ENCODE measurements at regions not wholly inside any gene's neighbourhood (a gene's known extent, or its start where the extent isn't known, plus 50 kb on each side); places are given as distances from the start of the nearest gene placed in this dataset.

- H3K9ac ChIP-seq (ENCODE audit: low read length) = no peak overlapping the region
- no peak for TF ChIP-seq SP1 (IDR thresholded peaks at IDR 0.05; ENCODE audit: low read depth)
- TF ChIP-seq ZNF274 (IDR thresholded peaks at IDR 0.05; ENCODE audit: low read depth, low read length) = no peak
- no peak for TF ChIP-seq RAD21 (IDR thresholded peaks at IDR 0.05; ENCODE audit: low read depth)
- no peak for TF ChIP-seq FOSL1 (IDR thresholded peaks at IDR 0.05; ENCODE audit: low read depth)
- TF ChIP-seq EGR1 (IDR thresholded peaks at IDR 0.05; ENCODE audit: low read depth) = no peak
- no peak for TF ChIP-seq ELF1 (IDR thresholded peaks at IDR 0.05; ENCODE audit: borderline replicate concordance, low read depth)
- no peak for TF ChIP-seq TCF7L2 (IDR thresholded peaks at IDR 0.05; ENCODE audit: borderline replicate concordance, extremely low read depth, insufficient read depth, insufficient read length)
- no peaks in the 10 kb centered on the region for H4K20me1 ChIP-seq (ENCODE audit: insufficient read depth)
- peaks cover 0 to 13% of the 10 kb centered on the region in 2 experiments; a peak in 1 of 4 replicates for H3K9me3 ChIP-seq (ENCODE audit: control insufficient read depth in 1 of 2, insufficient read depth in 1 of 2, low read depth in 1 of 2, low read length in 2 of 2)
- DNase-seq (ENCODE audit: low read depth, low spot score) (no peak), ATAC-seq (no peak)
- H3K4me1 ChIP-seq (ENCODE audit: control insufficient read depth in 1 of 2, insufficient read depth in 2 of 2, low read length in 2 of 2) = no peaks in the 10 kb centered on the region
- no peak overlapping the region for H3K4me2 ChIP-seq (ENCODE audit: low read length)
- intact Hi-C loops (cut with micrococcal nuclease) = no loop called here
- no peak overlapping the region for H3K4me3 ChIP-seq (replicated peaks in 1 of 2; ENCODE audit: low read depth in 1 of 2, low read length in 2 of 2)
- CTCF ChIA-PET = no interaction called here
- RAD21 ChIA-PET (ENCODE audit: low non-redundant PET in 1 of 2, low total read pairs in 2 of 2, uncharacterized antibody in 2 of 2, unreplicated experiment in 2 of 2) = no interaction called here
- POLR2A ChIA-PET = no interaction called here
- no TSS peak for BruUV-seq (replicated peaks)
- no peaks in the 10 kb centered on the region for H3K9me2 ChIP-seq (ENCODE audit: insufficient read depth)
- H3K36me3 ChIP-seq (ENCODE audit: control insufficient read depth in 1 of 2, insufficient read depth in 2 of 2, low read length in 2 of 2) = no peaks in the 10 kb centered on the region
- no peak overlapping the region for H3K27ac ChIP-seq (ENCODE audit: low read depth, low read length)
- no peaks in the 10 kb centered on the region for H3K79me2 ChIP-seq (ENCODE audit: insufficient read depth, low read length)
- no peak overlapping the region for H2AFZ ChIP-seq (ENCODE audit: low read depth, low read length, poor library complexity, severe bottlenecking)
- no peaks in the 10 kb centered on the region for H3K27me3 ChIP-seq (ENCODE audit: insufficient read depth, low read length)
Observed at GRCh38 chr6:165081944-165082532, 227.4 kb downstream of the C6orf118 start.

GRCh38 chr6:165077876-165078275 is 231.5 kb downstream of the C6orf118 start:
- ATAC-seq (no peak), DNase-seq (ENCODE audit: low read depth, low spot score) (no peak)
- TF ChIP-seq JUND (IDR thresholded peaks at IDR 0.05) = no peak
- no peak for TF ChIP-seq FOSL1 (IDR thresholded peaks at IDR 0.05; ENCODE audit: low read depth)
- TF ChIP-seq CEBPB (IDR thresholded peaks at IDR 0.05; ENCODE audit: low read depth) = no peak
- TF ChIP-seq EZH2 (IDR thresholded peaks at IDR 0.05) = no peak
- TF ChIP-seq REST (IDR thresholded peaks at IDR 0.05; ENCODE audit: low read depth) = no peak
- TF ChIP-seq ZBTB33 (IDR thresholded peaks at IDR 0.05; ENCODE audit: extremely low read depth, insufficient replicate concordance, low read length) = no peak
- no peak for TF ChIP-seq POLR2AphosphoS5 (IDR thresholded peaks at IDR 0.05; ENCODE audit: low read depth, low read length)
- ChIA-PET POLR2A (no interaction called here), RAD21 (ENCODE audit: low non-redundant PET in 1 of 2, low total read pairs in 2 of 2, uncharacterized antibody in 2 of 2, unreplicated experiment in 2 of 2) (no interaction called here), CTCF (no interaction called here)
- Histone ChIP-seq H3K4me2 (ENCODE audit: low read length) (no peak overlapping the region), H3K9me3 (ENCODE audit: control insufficient read depth in 1 of 2, insufficient read depth in 1 of 2, low read depth in 1 of 2, low read length in 2 of 2) (peaks cover 0 to 11% of the 10 kb centered on the region in 2 experiments; a peak in 1 of 4 replicates), H3K27me3 (ENCODE audit: insufficient read depth, low read length) (no peaks in the 10 kb centered on the region), H2AFZ (ENCODE audit: low read depth, low read length, poor library complexity, severe bottlenecking) (no peak overlapping the region), H3K9me2 (ENCODE audit: insufficient read depth) (no peaks in the 10 kb centered on the region), H3K9ac (ENCODE audit: low read length) (no peak overlapping the region), H3K36me3 (ENCODE audit: control insufficient read depth in 1 of 2, insufficient read depth in 2 of 2, low read length in 2 of 2) (no peaks in the 10 kb centered on the region), H3K4me3 (replicated peaks in 1 of 2; ENCODE audit: low read depth in 1 of 2, low read length in 2 of 2) (no peak overlapping the region), H3K4me1 (ENCODE audit: control insufficient read depth in 1 of 2, insufficient read depth in 2 of 2, low read length in 2 of 2) (no peaks in the 10 kb centered on the region), H4K20me1 (ENCODE audit: insufficient read depth) (no peaks in the 10 kb centered on the region), H3K79me2 (ENCODE audit: insufficient read depth, low read length) (no peaks in the 10 kb centered on the region), H3K27ac (ENCODE audit: low read depth, low read length) (no peak overlapping the region)
- intact Hi-C loops (cut with micrococcal nuclease) = no loop called here
- no TSS peak for BruUV-seq (replicated peaks)
